ENCODE measurements at regions not wholly inside any gene's neighbourhood (a gene's known extent, or its start where the extent isn't known, plus 50 kb on each side); places are given as distances from the start of the nearest gene placed in this dataset.

- H2BK15ac ChIP-seq (ENCODE audit: low read length) = no peak overlapping the region
- H3K4me1 ChIP-seq (ENCODE audit: control insufficient read depth in 2 of 2, insufficient read depth in 1 of 2, low read depth in 1 of 2, low read length in 2 of 2) = no peaks in the 10 kb centered on the region
- H3K27ac ChIP-seq (replicated peaks; ENCODE audit: low read length) = no peak overlapping the region
- no peaks in the 10 kb centered on the region for H3K27me3 ChIP-seq (ENCODE audit: control insufficient read depth in 3 of 3, insufficient read depth in 3 of 3, low read depth in 1 of 3, low read length in 3 of 3)
- H3K79me1 ChIP-seq (ENCODE audit: low read depth, low read length) = no peaks in the 10 kb centered on the region
- H3K9me3 ChIP-seq (replicated peaks in 1 of 2; ENCODE audit: control insufficient read depth in 2 of 2, insufficient read depth in 1 of 2, low read depth in 1 of 2, low read length in 2 of 2) = no peaks in the 10 kb centered on the region
- no peak for DNase-seq (ENCODE audit: low spot score)
- no peak overlapping the region for H4K8ac ChIP-seq (ENCODE audit: low read depth, low read length)
- no peak overlapping the region for H2AFZ ChIP-seq (ENCODE audit: low read length)
- no peak overlapping the region for H3K4me2 ChIP-seq (ENCODE audit: insufficient read depth, low read length, poor library complexity, severe bottlenecking)
- H4K91ac ChIP-seq (ENCODE audit: low read depth, low read length, poor library complexity) = no peak overlapping the region
- H3K4ac ChIP-seq (ENCODE audit: low read length) = no peak overlapping the region
- H3K9ac ChIP-seq (ENCODE audit: low read depth, low read length, poor library complexity) = no peak overlapping the region
- no CpG with 5 or more reads among the region's 2 CpGs for WGBS, 2 donors (ENCODE audit: extremely low coverage in 2 of 2, insufficient read length in 2 of 2, insufficient replicate concordance in 1 of 2)
- no peaks in the 10 kb centered on the region for H3K36me3 ChIP-seq (replicated peaks in 1 of 2; ENCODE audit: control insufficient read depth in 2 of 2, insufficient read depth in 2 of 2, low read length in 2 of 2)
- no peak overlapping the region for H3K14ac ChIP-seq (ENCODE audit: low read length)
- H2BK120ac ChIP-seq (ENCODE audit: low read depth, low read length) = no peak overlapping the region
- no peak overlapping the region for H2BK5ac ChIP-seq (ENCODE audit: low read length)
- H2AK5ac ChIP-seq (ENCODE audit: low read depth, low read length) = no peak overlapping the region
- no peak overlapping the region for H2BK12ac ChIP-seq (ENCODE audit: low read length)
- H3K18ac ChIP-seq (ENCODE audit: low read length) = no peak overlapping the region
- H3K23ac ChIP-seq (ENCODE audit: low read depth, low read length, poor library complexity) = no peak overlapping the region
- H3K4me3 ChIP-seq (ENCODE audit: low read length in 2 of 2) = no peak overlapping the region
Measured at GRCh38 chr2:122261911-122262310, 506.5 kb downstream of the TSN start.

- Histone ChIP-seq H3K18ac (ENCODE audit: low read length) (no peak overlapping the region), H2BK12ac (ENCODE audit: low read length) (no peak overlapping the region), H3K79me1 (ENCODE audit: low read depth, low read length) (no peaks in the 10 kb centered on the region), H3K4ac (ENCODE audit: low read length) (no peak overlapping the region), H3K23ac (ENCODE audit: low read depth, low read length, poor library complexity) (no peak overlapping the region), H3K4me2 (ENCODE audit: insufficient read depth, low read length, poor library complexity, severe bottlenecking) (no peak overlapping the region), H2BK5ac (ENCODE audit: low read length) (no peak overlapping the region), H3K27ac (replicated peaks; ENCODE audit: low read length) (no peak overlapping the region), H3K9me3 (replicated peaks in 1 of 2; ENCODE audit: control insufficient read depth in 2 of 2, insufficient read depth in 1 of 2, low read depth in 1 of 2, low read length in 2 of 2) (no peaks in the 10 kb centered on the region), H2AFZ (ENCODE audit: low read length) (no peak overlapping the region), H3K4me1 (ENCODE audit: control insufficient read depth in 2 of 2, insufficient read depth in 1 of 2, low read depth in 1 of 2, low read length in 2 of 2) (no peaks in the 10 kb centered on the region), H3K36me3 (replicated peaks in 1 of 2; ENCODE audit: control insufficient read depth in 2 of 2, insufficient read depth in 2 of 2, low read length in 2 of 2) (no peaks in the 10 kb centered on the region), H2BK15ac (ENCODE audit: low read length) (no peak overlapping the region), H3K4me3 (ENCODE audit: low read length in 2 of 2) (no peak overlapping the region), H4K8ac (ENCODE audit: low read depth, low read length) (no peak overlapping the region), H3K27me3 (ENCODE audit: control insufficient read depth in 3 of 3, insufficient read depth in 3 of 3, low read depth in 1 of 3, low read length in 3 of 3) (no peaks in the 10 kb centered on the region), H3K14ac (ENCODE audit: low read length) (no peak overlapping the region), H4K91ac (ENCODE audit: low read depth, low read length, poor library complexity) (no peak overlapping the region), H2BK120ac (ENCODE audit: low read depth, low read length) (no peak overlapping the region), H2AK5ac (ENCODE audit: low read depth, low read length) (no peak overlapping the region), H3K9ac (ENCODE audit: low read depth, low read length, poor library complexity) (no peak overlapping the region)
- WGBS, 2 donors (ENCODE audit: extremely low coverage in 2 of 2, insufficient read length in 2 of 2, insufficient replicate concordance in 1 of 2) = no CpG with 5 or more reads among the region's 1 CpG
- DNase-seq (ENCODE audit: low spot score) = no peak
Measured at GRCh38 chr2:122263746-122264145, 508.3 kb downstream of the TSN start.

- no peak overlapping the region for H3K27ac ChIP-seq (replicated peaks; ENCODE audit: low read length)
- H2AFZ ChIP-seq (ENCODE audit: low read length) = no peak overlapping the region
- no peak overlapping the region for H4K91ac ChIP-seq (ENCODE audit: low read depth, low read length, poor library complexity)
- H3K4ac ChIP-seq (ENCODE audit: low read length) = no peak overlapping the region
- no CpG with 5 or more reads among the region's 1 CpG for WGBS, 2 donors (ENCODE audit: extremely low coverage in 2 of 2, insufficient read length in 2 of 2, insufficient replicate concordance in 1 of 2)
- H3K36me3 ChIP-seq (replicated peaks in 1 of 2; ENCODE audit: control insufficient read depth in 2 of 2, insufficient read depth in 2 of 2, low read length in 2 of 2) = no peaks in the 10 kb centered on the region
- no peaks in the 10 kb centered on the region for H3K9me3 ChIP-seq (replicated peaks in 1 of 2; ENCODE audit: control insufficient read depth in 2 of 2, insufficient read depth in 1 of 2, low read depth in 1 of 2, low read length in 2 of 2)
- no peak overlapping the region for H2BK15ac ChIP-seq (ENCODE audit: low read length)
- DNase-seq (ENCODE audit: low spot score) = no peak
- no peak overlapping the region for H2BK12ac ChIP-seq (ENCODE audit: low read length)
- H2BK5ac ChIP-seq (ENCODE audit: low read length) = no peak overlapping the region
- H3K18ac ChIP-seq (ENCODE audit: low read length) = no peak overlapping the region
- H3K4me1 ChIP-seq (ENCODE audit: control insufficient read depth in 2 of 2, insufficient read depth in 1 of 2, low read depth in 1 of 2, low read length in 2 of 2) = no peaks in the 10 kb centered on the region
- no peak overlapping the region for H3K4me3 ChIP-seq (ENCODE audit: low read length in 2 of 2)
- H3K9ac ChIP-seq (ENCODE audit: low read depth, low read length, poor library complexity) = no peak overlapping the region
- H3K27me3 ChIP-seq (ENCODE audit: control insufficient read depth in 3 of 3, insufficient read depth in 3 of 3, low read depth in 1 of 3, low read length in 3 of 3) = no peaks in the 10 kb centered on the region
- H2BK120ac ChIP-seq (ENCODE audit: low read depth, low read length) = no peak overlapping the region
- H4K8ac ChIP-seq (ENCODE audit: low read depth, low read length) = no peak overlapping the region
- H3K23ac ChIP-seq (ENCODE audit: low read depth, low read length, poor library complexity) = no peak overlapping the region
- no peaks in the 10 kb centered on the region for H3K79me1 ChIP-seq (ENCODE audit: low read depth, low read length)
- H2AK5ac ChIP-seq (ENCODE audit: low read depth, low read length) = no peak overlapping the region
- no peak overlapping the region for H3K14ac ChIP-seq (ENCODE audit: low read length)
- H3K4me2 ChIP-seq (ENCODE audit: insufficient read depth, low read length, poor library complexity, severe bottlenecking) = no peak overlapping the region
Measured at GRCh38 chr2:122266636-122267035, 511.2 kb downstream of the TSN start.

GRCh38 chr2:122267947-122268346 lies 512.5 kb downstream of the TSN start:
- no peak overlapping the region for H2BK12ac ChIP-seq (ENCODE audit: low read length)
- no peak overlapping the region for H3K18ac ChIP-seq (ENCODE audit: low read length)
- no peak overlapping the region for H3K4me3 ChIP-seq (ENCODE audit: low read length in 2 of 2)
- H3K14ac ChIP-seq (ENCODE audit: low read length) = no peak overlapping the region
- no peaks in the 10 kb centered on the region for H3K4me1 ChIP-seq (ENCODE audit: control insufficient read depth in 2 of 2, insufficient read depth in 1 of 2, low read depth in 1 of 2, low read length in 2 of 2)
- no peak overlapping the region for H3K4me2 ChIP-seq (ENCODE audit: insufficient read depth, low read length, poor library complexity, severe bottlenecking)
- no peak overlapping the region for H3K23ac ChIP-seq (ENCODE audit: low read depth, low read length, poor library complexity)
- no peaks in the 10 kb centered on the region for H3K36me3 ChIP-seq (replicated peaks in 1 of 2; ENCODE audit: control insufficient read depth in 2 of 2, insufficient read depth in 2 of 2, low read length in 2 of 2)
- no peak overlapping the region for H2BK120ac ChIP-seq (ENCODE audit: low read depth, low read length)
- no peak for DNase-seq (ENCODE audit: low spot score)
- no peak overlapping the region for H3K27ac ChIP-seq (replicated peaks; ENCODE audit: low read length)
- H2BK5ac ChIP-seq (ENCODE audit: low read length) = no peak overlapping the region
- no peak overlapping the region for H3K9ac ChIP-seq (ENCODE audit: low read depth, low read length, poor library complexity)
- H4K91ac ChIP-seq (ENCODE audit: low read depth, low read length, poor library complexity) = no peak overlapping the region
- no peaks in the 10 kb centered on the region for H3K9me3 ChIP-seq (replicated peaks in 1 of 2; ENCODE audit: control insufficient read depth in 2 of 2, insufficient read depth in 1 of 2, low read depth in 1 of 2, low read length in 2 of 2)
- H3K4ac ChIP-seq (ENCODE audit: low read length) = no peak overlapping the region
- H4K8ac ChIP-seq (ENCODE audit: low read depth, low read length) = no peak overlapping the region
- H3K79me1 ChIP-seq (ENCODE audit: low read depth, low read length) = no peaks in the 10 kb centered on the region
- H2AK5ac ChIP-seq (ENCODE audit: low read depth, low read length) = no peak overlapping the region
- H2BK15ac ChIP-seq (ENCODE audit: low read length) = no peak overlapping the region
- no peak overlapping the region for H2AFZ ChIP-seq (ENCODE audit: low read length)
- no peaks in the 10 kb centered on the region for H3K27me3 ChIP-seq (ENCODE audit: control insufficient read depth in 3 of 3, insufficient read depth in 3 of 3, low read depth in 1 of 3, low read length in 3 of 3)
- WGBS, 2 donors (ENCODE audit: extremely low coverage in 2 of 2, insufficient read length in 2 of 2, insufficient replicate concordance in 1 of 2) = no CpG with 5 or more reads among the region's 5 CpGs

Measured in neuronal stem cell (in vitro differentiated cells).